HG02763 (cell line): ENCODE measurements at regions not wholly inside any gene's neighbourhood (a gene's known extent, or its start where the extent isn't known, plus 50 kb on each side); places are given as distances from the start of the nearest gene placed in this dataset.

Source experiments
- ATAC-seq: cut with Tn5 transposase; IDR thresholded peaks from one replicate; pipeline ENCODE4 v1.9.1; 2021; ENCODE audit warnings: mild to moderate bottlenecking, moderate library complexity; ENCODE audit not compliant: unreplicated experiment

DNA sequence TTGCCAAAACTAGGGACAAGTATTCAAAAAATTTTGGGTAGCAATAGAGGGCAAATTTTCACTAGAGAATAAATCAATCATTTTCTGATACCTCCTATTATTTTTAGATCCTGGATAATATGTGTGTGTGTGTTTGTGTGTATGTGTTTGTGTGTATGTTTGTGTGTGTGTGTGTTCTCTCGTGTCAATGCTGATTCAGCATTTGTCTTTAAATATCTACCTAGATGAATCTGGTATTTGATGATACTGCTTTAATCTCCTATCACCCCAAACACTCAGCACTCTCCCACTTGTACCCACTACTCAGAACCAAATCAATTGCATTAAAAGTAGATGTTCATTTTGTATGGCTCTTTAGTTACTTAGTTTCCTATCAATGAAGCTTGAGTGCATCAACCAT is 101.3 kb upstream of the NPFFR2 start:
- ATAC-seq: no peak

DNA sequence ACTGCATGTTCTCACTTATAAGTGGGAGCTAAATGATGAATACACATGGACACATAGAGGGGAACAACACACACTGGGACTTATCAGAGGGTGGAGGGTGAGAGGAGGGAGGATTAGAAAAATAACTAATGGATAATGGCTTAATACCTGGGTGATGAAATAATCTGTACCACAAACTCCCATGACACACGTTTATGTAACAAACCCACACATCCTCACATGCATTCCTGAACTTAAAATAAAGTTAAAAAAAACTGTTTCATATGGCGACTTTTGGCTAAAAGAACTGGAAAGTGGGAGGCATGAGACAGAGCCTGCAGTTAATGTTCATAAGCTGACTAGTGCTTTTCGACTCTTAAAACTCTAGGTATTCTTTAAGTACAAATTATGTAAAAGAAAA is 98.9 kb upstream of the NPFFR2 start:
- ATAC-seq: no peak

DNA sequence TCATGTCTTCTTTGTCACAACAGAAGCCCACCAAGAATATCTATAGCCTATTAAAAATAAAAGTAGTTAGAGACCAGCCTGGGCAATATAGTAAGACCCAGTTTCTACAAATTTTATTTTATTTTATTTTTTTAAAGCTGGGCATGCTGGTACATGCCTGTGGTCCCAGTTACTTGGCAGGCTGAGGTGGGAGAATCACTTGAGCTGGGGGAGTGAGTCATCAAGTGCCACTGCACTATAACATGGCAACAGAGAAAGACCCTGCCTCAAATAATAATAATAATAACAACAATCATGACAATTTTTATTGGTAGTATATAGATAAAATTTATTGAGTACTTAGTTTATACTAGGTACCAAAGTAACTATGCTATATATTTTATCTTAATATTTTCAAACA is 93.0 kb upstream of the NPFFR2 start:
- ATAC-seq: no peak

DNA sequence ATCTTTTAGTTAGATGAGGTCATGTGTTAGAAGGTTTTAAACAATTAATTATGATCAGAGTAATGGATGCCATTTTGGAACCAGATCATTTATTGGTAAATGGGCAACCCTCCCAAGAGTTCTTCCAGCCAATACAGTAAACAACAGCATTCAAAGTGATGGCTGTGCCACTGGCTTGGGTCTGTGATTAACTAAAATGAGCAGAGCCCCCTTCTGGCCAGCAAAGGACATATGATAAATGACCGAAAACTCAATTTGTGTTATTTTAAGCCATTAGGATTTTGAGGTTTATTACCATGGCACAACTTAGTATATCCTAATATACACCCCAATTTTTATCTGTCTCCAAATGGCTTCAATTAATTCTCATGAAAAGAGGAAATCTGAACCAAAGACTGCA is 90.8 kb upstream of the NPFFR2 start:
- ATAC-seq: no peak

DNA sequence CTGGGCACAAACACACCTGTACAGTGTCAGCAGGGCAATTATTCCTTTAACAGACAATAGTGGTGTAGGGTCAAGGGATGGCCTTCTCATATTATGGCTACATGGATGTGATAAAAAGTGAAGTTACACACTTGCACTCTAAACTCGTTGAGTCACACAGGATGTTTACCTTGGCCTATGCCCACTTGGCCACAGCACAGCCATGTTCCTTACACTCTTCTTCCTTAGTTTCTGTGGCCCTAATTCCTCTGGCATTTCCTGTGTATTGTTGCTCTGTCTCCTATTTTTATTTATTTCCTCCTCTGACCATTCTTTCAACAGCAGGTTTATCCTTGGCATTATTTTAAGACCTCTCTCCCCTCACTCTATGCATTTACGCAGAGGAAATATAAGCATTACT is 86.8 kb upstream of the NPFFR2 start:
- ATAC-seq: no peak

DNA sequence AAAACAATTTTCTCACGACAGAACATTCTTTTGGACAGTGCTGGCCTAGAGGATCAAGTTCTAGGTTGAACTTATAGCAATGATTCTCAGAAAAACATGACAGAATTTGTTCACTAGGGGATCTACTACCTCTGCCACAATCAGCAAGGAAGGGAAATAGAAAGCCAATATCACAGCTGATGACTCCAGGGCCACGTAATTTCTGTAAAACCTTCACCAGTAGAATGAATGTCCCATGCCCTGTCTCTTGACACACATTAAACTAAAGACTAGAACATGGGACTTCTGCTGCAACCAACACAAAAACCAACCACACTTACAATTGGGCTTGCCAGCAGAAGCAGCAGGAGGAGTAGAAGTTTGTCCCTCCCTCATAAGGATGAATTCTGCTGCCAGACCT is 86.0 kb upstream of the NPFFR2 start:
- ATAC-seq: no peak

DNA sequence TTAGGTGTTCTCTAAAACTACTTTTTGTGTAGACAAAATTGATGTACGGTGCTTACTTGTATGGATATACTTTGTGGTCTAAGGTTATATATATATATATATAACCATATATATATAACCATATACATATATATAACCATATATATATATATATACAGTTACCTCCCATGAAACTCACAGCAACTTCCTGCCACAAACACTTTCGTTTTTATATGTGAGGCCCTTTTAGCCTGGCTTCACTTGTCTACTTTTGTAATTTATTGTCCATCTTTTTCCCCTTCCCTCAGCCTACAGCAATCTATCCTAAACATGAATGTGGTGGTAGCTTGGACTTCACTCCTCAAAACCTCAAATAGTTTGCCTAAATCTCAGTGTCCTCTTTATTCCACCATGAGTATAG is 72.8 kb upstream of the NPFFR2 start:
- ATAC-seq: no peak

DNA sequence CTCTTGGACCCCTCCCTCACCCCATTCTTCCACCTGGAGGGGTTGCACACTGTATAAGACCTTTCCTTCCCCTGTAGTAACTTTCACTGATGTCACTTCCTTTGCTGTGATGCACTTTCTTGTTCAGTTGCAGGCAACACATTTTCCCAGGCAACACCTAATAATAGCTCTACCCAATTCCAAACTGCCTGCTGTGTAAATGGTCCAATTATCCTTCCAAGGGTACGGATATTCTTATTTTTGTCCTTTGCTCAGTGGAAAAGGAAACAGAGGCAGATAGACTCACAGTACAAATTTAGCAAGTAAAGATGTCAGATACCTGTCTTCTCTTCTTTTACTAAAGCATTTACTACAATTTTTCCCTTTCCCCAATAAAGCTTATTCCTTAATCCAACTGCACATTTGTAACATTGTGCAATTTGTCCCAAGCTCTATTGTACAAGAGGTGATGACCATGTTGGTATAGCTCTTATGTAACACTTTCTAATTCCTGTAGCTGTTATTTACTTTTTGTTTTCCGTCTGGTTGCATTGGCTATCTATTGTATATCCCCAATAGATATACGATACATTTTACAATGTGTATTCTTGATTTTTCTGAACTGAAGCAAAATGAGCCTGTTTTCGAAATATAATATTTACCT is 69.1 kb upstream of the NPFFR2 start:
- no peak for ATAC-seq

DNA sequence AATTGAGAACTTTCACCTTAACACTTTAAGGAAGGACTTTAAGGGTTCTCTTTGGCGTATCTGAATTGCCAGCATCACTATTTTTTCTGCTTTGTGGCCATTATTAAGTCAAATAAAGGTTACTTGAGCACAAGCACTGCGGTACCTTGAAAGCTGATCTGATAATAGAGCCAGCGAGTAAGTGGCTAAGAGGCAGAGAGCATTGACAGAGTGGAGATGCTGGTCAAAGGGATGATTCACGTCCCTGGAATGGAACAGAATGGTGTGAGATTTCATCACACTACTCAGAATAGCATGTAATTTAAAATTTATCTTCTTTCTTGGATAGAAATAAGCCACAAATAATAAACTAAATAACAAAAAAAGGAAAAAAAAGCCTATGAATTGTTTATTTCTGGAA is 57.1 kb upstream of the NPFFR2 start:
- no peak for ATAC-seq

DNA sequence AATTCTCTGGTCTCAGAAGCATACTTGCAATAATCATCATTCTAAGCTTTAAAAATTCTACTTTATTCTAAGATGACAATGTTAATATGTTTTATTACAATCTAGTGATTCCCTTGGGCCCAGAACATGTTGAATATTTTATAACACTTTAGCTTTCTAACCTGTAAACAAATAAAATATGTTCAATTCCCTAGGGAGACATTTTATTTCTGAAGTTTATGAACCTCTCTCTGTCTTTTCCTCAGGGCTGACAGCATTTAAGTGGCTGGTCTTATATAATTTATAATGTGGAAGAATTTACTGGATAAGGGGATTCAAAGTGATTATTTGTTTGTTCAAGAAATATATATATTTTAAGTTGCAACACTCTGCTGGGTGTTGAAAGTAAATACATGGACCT is 55.3 kb upstream of the NPFFR2 start:
- ATAC-seq: no peak

DNA sequence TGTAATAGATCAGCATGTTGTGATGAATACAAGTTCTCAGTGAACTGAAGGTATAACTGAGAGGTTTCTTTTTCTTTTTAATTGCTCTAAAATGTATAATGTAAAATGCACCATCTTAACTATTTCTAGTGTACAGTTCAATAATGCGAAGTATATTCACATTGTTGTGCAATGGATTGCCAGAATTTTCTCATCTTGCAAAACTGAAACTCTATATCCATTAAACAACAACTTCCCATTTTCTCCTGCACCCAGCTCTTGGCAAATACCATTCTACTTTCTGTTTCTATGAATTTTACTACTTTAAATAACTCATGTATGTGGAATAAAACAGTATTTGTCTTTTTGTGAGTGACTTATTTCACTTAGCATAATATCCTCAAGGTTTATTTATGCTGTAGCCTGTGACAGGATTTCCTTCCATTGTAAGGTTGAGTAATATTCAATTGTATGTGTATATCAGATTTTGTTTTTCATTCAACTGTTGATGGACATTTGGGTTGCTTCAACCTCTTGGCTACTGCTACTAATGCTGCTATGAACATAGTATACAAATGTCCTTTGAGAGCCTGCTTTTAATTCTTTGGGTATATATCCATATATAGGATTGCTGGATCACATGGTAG is 53.5 kb upstream of the NPFFR2 start:
- ATAC-seq: no peak

DNA sequence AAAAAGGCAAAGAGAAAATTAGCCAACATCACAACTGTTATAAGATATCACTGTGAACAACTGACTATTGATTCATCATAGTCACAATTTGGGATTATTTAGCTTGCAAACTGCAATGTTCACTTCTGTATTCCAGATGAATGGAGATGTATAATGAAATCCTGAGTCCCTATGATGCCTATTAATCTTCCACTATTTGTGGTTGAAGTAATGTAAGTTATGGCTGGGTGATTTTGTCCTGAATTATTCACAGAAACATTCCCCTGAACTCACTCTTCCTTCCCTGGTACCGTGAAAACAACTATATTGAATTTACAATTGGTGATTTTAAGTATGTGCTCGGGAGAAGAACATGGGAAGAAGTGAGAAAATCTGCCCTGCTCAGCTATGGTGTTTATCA is 50.8 kb upstream of the NPFFR2 start:
- ATAC-seq: no peak
